Large intestine (tissue), 3 donors: ENCODE measurements at regions not wholly inside any gene's neighbourhood (a gene's known extent, or its start where the extent isn't known, plus 50 kb on each side); places are given as distances from the start of the nearest gene placed in this dataset.
"Not testable (repeated sequence)": the region's sequence is repeated elsewhere in the genome, so short reads cannot be mapped to it uniquely, and the experiment has no call there.

Source experiments
- DNase-seq, 2 donors: peaks; one replicate each; pipeline versions ENCODE4 v3.0.0 to v3.0.0-alpha.2; 2013
- H3K27ac ChIP-seq: one replicate; pipeline ENCODE4 v1.5.1; 2013; ENCODE audit warnings: low read length
- H3K27me3 ChIP-seq: 2 replicates; pipeline ENCODE4 v1.6.1; 2013; ENCODE audit warnings: low read length; ENCODE audit not compliant: control insufficient read depth, insufficient read depth
- H3K36me3 ChIP-seq: 2 replicates; pipeline ENCODE4 v1.6.1; 2013; ENCODE audit warnings: low read length; ENCODE audit not compliant: control insufficient read depth, insufficient read depth
- H3K4me1 ChIP-seq: one replicate; pipeline ENCODE4 v1.6.1; 2013; ENCODE audit warnings: low read length; ENCODE audit not compliant: control insufficient read depth, insufficient read depth
- H3K4me3 ChIP-seq: one replicate; pipeline ENCODE4 v1.5.1; 2013; ENCODE audit warnings: low read length
- H3K9me3 ChIP-seq: one replicate; pipeline ENCODE4 v1.6.1; 2013; ENCODE audit warnings: mild to moderate bottlenecking, low read depth, low read length, moderate library complexity; ENCODE audit not compliant: control insufficient read depth
- WGBS: methylation state at CpG from one replicate; pipeline ENCODE4 v1.1.5; 2013; ENCODE audit warnings: low lambda C conversion rate; ENCODE audit not compliant: insufficient coverage; 5-methylcytosine and 5-hydroxymethylcytosine counted together

DNA sequence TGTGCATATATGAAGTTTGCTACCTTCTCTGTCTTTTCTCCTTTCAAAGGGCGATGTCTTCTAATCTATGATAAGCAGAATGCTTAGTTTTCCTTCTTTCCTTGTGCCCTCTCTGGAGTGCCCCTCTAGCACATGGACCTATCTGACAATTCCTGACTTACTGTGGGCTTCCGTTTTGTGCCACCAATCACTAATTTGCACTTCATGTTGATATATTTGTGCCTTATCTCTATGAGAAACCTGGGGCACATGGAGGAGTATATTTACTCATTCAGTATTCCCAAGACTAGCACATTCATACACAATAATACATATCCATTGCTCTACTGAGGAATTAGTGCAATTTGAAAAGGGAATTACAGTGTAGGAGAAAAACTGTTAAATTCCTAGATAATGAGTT is 197.7 kb downstream of the CTH start:
- H3K9me3 ChIP-seq = no peaks in the 10 kb centered on the region
- H3K4me3 ChIP-seq = no peak overlapping the region
- 82% methylated on average over 2 of the region's 2 CpGs for WGBS
- no peak for DNase-seq
- no peaks in the 10 kb centered on the region for H3K27me3 ChIP-seq
- no peaks in the 10 kb centered on the region for H3K36me3 ChIP-seq
- H3K4me1 ChIP-seq = no peaks in the 10 kb centered on the region
- H3K27ac ChIP-seq = no peak overlapping the region

DNA sequence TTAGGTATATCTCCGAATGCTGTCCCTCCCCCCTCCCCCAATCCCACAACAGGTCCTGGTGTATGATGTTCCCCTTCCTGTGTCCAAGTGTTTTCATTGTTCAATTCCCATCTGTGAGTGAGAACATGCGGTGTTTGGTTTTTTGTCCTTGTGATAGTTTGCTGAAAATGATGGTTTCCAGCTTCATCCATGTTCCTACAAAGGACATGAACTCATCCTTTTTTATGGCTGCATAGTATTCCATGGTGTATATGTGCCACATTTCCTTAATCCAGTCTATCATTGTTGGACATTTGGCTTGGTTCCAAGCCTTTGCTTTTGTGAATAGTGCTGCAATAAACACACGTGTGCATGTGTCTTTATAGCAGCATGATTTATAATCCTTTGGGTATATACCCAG is 199.1 kb downstream of the CTH start:
- H3K36me3 ChIP-seq, H3K4me1 ChIP-seq, DNase-seq, H3K9me3 ChIP-seq, H3K27ac ChIP-seq, H3K4me3 ChIP-seq, H3K27me3 ChIP-seq: not testable (repeated sequence)
- WGBS = no CpG with 5 or more reads among the region's 3 CpGs

DNA sequence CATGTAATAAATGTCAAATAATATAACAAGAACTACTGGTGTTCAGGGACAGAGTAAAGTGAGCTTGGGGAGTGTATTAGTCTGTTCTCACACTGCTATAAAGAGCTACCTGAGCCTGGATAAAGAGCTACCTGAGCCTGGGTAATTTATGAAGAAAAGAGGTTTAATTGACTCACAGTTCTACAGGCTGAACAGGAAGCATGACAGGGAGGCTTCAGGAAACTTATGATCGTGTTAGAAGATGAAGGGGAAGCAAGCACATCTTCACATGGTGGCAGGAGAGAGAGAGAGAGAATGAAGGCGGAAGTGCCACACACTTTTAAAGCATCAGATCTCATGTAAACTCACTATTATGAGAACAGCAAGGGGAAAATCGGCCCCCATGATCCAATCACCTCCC is 205.9 kb downstream of the CTH start:
- no peak overlapping the region for H3K27ac ChIP-seq
- H3K4me3 ChIP-seq = no peak overlapping the region
- WGBS = no CpG with 5 or more reads among the region's 3 CpGs
- no peaks in the 10 kb centered on the region for H3K9me3 ChIP-seq
- H3K4me1 ChIP-seq = no peaks in the 10 kb centered on the region
- no peak for DNase-seq
- H3K36me3 ChIP-seq = no peaks in the 10 kb centered on the region
- H3K27me3 ChIP-seq = no peaks in the 10 kb centered on the region

- no peaks in the 10 kb centered on the region for H3K36me3 ChIP-seq
- WGBS = 80% methylated on average over 1 of the region's 2 CpGs
- H3K4me1 ChIP-seq = no peaks in the 10 kb centered on the region
- H3K9me3 ChIP-seq = no peaks in the 10 kb centered on the region
- no peak for DNase-seq
- no peak overlapping the region for H3K27ac ChIP-seq
- no peak overlapping the region for H3K4me3 ChIP-seq
- no peaks in the 10 kb centered on the region for H3K27me3 ChIP-seq
Observed at GRCh38 chr1:70617728-70618127, 206.7 kb downstream of the CTH start.

DNA sequence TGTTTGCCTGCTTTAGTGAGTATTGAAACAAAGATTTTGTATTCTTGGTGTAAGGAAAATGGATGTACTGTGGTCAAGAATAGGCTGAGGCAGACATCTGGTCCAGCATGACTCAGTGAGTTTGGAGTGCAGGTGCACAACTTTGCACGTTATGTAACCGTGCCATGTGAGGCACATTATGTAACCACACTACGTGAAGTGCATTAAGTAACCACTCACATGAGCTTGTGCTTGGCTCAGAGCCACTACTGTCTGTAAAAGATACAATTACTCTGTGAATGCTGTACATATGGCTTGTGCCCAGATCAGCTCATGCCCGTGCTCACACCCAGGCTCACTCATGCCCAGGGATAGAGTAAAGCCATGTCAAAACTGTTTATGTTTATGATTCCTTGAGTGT is 216.8 kb downstream of the CTH start:
- H3K36me3 ChIP-seq = no peaks in the 10 kb centered on the region
- WGBS = no CpG with 5 or more reads among the region's 4 CpGs
- no peaks in the 10 kb centered on the region for H3K27me3 ChIP-seq
- H3K4me3 ChIP-seq = no peak overlapping the region
- no peak overlapping the region for H3K27ac ChIP-seq
- DNase-seq = no peak
- no peaks in the 10 kb centered on the region for H3K9me3 ChIP-seq
- H3K4me1 ChIP-seq = no peaks in the 10 kb centered on the region

GRCh38 chr1:70628973-70629372 is 217.9 kb downstream of the CTH start:
- DNase-seq = no peak
- H3K27ac ChIP-seq = no peak overlapping the region
- 60% methylated on average over 1 of the region's 5 CpGs for WGBS
- no peaks in the 10 kb centered on the region for H3K27me3 ChIP-seq
- H3K4me3 ChIP-seq = no peak overlapping the region
- no peaks in the 10 kb centered on the region for H3K4me1 ChIP-seq
- no peaks in the 10 kb centered on the region for H3K9me3 ChIP-seq
- H3K36me3 ChIP-seq = no peaks in the 10 kb centered on the region

- no peak overlapping the region for H3K4me3 ChIP-seq
- no CpG with 5 or more reads among the region's 1 CpG for WGBS
- H3K36me3 ChIP-seq = no peaks in the 10 kb centered on the region
- no peak overlapping the region for H3K27ac ChIP-seq
- no peaks in the 10 kb centered on the region for H3K27me3 ChIP-seq
- H3K4me1 ChIP-seq = no peaks in the 10 kb centered on the region
- no peak for DNase-seq
- H3K9me3 ChIP-seq = no peaks in the 10 kb centered on the region
Observed at GRCh38 chr1:70633004-70633403, 221.9 kb downstream of the CTH start.

DNA sequence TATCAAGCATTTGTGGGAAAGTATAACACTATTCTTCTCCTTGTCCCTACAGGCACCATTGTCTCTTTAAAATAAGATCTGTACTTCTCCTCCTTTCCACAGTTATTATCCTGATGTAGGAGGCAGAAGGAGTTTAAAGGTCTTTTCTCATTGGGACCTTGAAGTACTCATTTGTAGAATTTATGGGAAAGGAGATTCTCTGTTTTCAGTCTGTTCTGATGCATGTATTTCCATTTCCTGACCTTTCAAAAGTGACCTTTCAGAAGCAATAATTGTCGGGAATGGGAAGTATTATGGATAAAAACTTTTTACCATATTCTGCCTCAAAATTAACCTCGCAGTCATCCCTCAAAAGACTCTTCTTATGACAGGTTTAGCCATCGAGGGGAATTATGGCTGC is 224.8 kb downstream of the CTH start:
- no peak overlapping the region for H3K27ac ChIP-seq
- 94% methylated on average over 2 of the region's 3 CpGs for WGBS
- no peak for DNase-seq
- H3K36me3 ChIP-seq = no peaks in the 10 kb centered on the region
- no peaks in the 10 kb centered on the region for H3K27me3 ChIP-seq
- no peaks in the 10 kb centered on the region for H3K4me1 ChIP-seq
- no peak overlapping the region for H3K4me3 ChIP-seq
- no peaks in the 10 kb centered on the region for H3K9me3 ChIP-seq

DNA sequence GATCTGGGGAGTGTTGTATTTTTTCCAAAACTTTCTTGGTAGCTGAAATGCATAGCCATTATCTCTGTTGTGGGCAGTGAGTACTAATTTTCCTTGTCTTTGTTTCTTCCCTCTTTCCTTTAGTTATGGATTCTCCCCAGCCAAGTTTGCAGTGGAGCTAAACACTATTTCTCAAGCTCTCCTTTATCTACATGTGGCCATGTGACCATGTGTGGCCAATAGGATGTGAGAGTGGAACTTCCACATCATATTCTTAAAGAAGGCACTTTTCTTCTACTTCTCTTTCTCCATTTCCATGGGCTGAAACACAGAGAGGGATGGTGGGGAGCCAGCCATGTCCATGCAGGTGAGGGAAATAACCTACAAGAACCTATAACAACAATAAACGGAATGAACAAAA is 230.8 kb downstream of the CTH start:
- H3K4me3 ChIP-seq = no peak overlapping the region
- H3K4me1 ChIP-seq = no peaks in the 10 kb centered on the region
- no peak overlapping the region for H3K27ac ChIP-seq
- WGBS = 100% methylated on average over 1 of the region's 1 CpG
- H3K36me3 ChIP-seq = no peaks in the 10 kb centered on the region
- H3K9me3 ChIP-seq = no peaks in the 10 kb centered on the region
- no peaks in the 10 kb centered on the region for H3K27me3 ChIP-seq
- DNase-seq = no peak

DNA sequence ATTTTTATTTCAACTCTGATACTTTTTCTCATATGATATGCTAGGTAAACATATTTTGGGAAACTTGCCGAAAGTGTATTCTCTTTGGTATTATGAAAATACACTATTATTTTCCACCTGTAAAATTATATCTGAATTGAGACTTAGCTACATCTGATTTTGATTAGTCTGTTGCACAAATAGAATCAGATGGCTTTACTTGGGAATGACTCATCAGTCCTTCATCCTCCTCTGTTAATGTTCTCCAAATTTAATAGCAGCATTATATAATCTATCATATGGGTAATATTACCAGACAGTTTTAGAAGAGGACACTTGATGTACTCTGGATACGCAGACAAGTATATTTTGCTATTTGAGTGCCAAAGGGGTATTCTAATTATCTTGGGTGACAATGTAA is 245.3 kb downstream of the CTH start:
- Histone ChIP-seq H3K4me3 (no peak overlapping the region), H3K4me1 (no peaks in the 10 kb centered on the region), H3K27me3 (no peaks in the 10 kb centered on the region), H3K36me3 (no peaks in the 10 kb centered on the region), H3K9me3 (no peaks in the 10 kb centered on the region), H3K27ac (no peak overlapping the region)
- 92% methylated on average over 2 of the region's 2 CpGs for WGBS
- DNase-seq = no peak

- H3K27ac ChIP-seq = no peak overlapping the region
- H3K36me3 ChIP-seq = no peaks in the 10 kb centered on the region
- H3K4me3 ChIP-seq = no peak overlapping the region
- H3K4me1 ChIP-seq = no peaks in the 10 kb centered on the region
- 100% methylated on average over 1 of the region's 2 CpGs for WGBS
- DNase-seq = no peak
- no peaks in the 10 kb centered on the region for H3K27me3 ChIP-seq
- H3K9me3 ChIP-seq = no peaks in the 10 kb centered on the region
Observed at GRCh38 chr1:70659891-70660290, 248.8 kb downstream of the CTH start.
